Activated naive CD4-positive, alpha-beta T cell (primary cell): ENCODE measurements at regions not wholly inside any gene's neighbourhood (a gene's known extent, or its start where the extent isn't known, plus 50 kb on each side); places are given as distances from the start of the nearest gene placed in this dataset.

Experiments used
- DNase-seq, 4 experiments: peaks; one replicate each; lab custom pipeline; 2025; lab: John Stamatoyannopoulos, UW

GRCh38 chr18:45527891-45528290 lies 87.4 kb upstream of the SLC14A2 start:
- DNase-seq: no peak

GRCh38 chr18:45528712-45529336 lies 86.5 kb upstream of the SLC14A2 start:
- DNase-seq: no peak

GRCh38 chr18:45538444-45538843 lies 76.8 kb upstream of the SLC14A2 start:
- DNase-seq: no peak

GRCh38 chr18:45539491-45539891 lies 75.8 kb upstream of the SLC14A2 start:
- no peak for DNase-seq

- no peak for DNase-seq
Measured at GRCh38 chr18:45540125-45540524, 75.2 kb upstream of the SLC14A2 start.

GRCh38 chr18:45541421-45541820 lies 73.9 kb upstream of the SLC14A2 start:
- DNase-seq: no peak

- DNase-seq: no peak
Measured at GRCh38 chr18:45542043-45542442, 73.2 kb upstream of the SLC14A2 start.

- DNase-seq: no peak
Measured at GRCh38 chr18:45547910-45548309, 67.4 kb upstream of the SLC14A2 start.

- DNase-seq: no peak
Measured at GRCh38 chr18:45548614-45549013, 66.7 kb upstream of the SLC14A2 start.

- no peak for DNase-seq
Measured at GRCh38 chr18:45549290-45549689, 66.0 kb upstream of the SLC14A2 start.

- no peak for DNase-seq
Measured at GRCh38 chr18:45551142-45551815, 64.0 kb upstream of the SLC14A2 start.

GRCh38 chr18:45553723-45554388 lies 61.4 kb upstream of the SLC14A2 start:
- DNase-seq: no peak

- DNase-seq: no peak
Measured at GRCh38 chr18:45554389-45554737, 60.9 kb upstream of the SLC14A2 start.

GRCh38 chr18:45556222-45556621 lies 59.1 kb upstream of the SLC14A2 start:
- DNase-seq: no peak

GRCh38 chr18:45557287-45557686 lies 58.0 kb upstream of the SLC14A2 start:
- no peak for DNase-seq

- no peak for DNase-seq
Measured at GRCh38 chr18:45557779-45558178, 57.5 kb upstream of the SLC14A2 start.

- DNase-seq: no peak
Measured at GRCh38 chr18:45559258-45559657, 56.0 kb upstream of the SLC14A2 start.

- no peak for DNase-seq
Measured at GRCh38 chr18:45560870-45561269, 54.4 kb upstream of the SLC14A2 start.

- DNase-seq: no peak
Measured at GRCh38 chr18:45562567-45563479, 52.5 kb upstream of the SLC14A2 start.

- DNase-seq: no peak
Measured at GRCh38 chr18:45565280-45565970, 49.9 kb upstream of the SLC14A2 start.
